Upper lobe of left lung (tissue), 6 donors: ENCODE measurements at regions not wholly inside any gene's neighbourhood (a gene's known extent, or its start where the extent isn't known, plus 50 kb on each side); places are given as distances from the start of the nearest gene placed in this dataset.
A peak's percentile ranks its signal among the peaks of the same experiment; 100 is the strongest.

ENCODE experiments used
- ATAC-seq, 2 donors: fragments of 200-7000 bp; cut with Tn5 transposase; one replicate each; pipeline ENCODE4 v1.9.1; 2022; ENCODE audit warnings: mild to moderate bottlenecking in 2 of 2, moderate library complexity in 2 of 2; ENCODE audit not compliant: low FRiP score in 2 of 2
- DNase-seq, 2 donors: peaks; one replicate each; pipeline ENCODE4 v3.0.0-alpha.2; 2019 to 2020
- H3K27ac ChIP-seq, 4 donors: fragments of 200-600 bp; sonication (generic); one replicate each; pipeline ENCODE4 v1.5.1; 2016 to 2019
- H3K27me3 ChIP-seq, 4 donors: fragments of 200-600 bp; sonication (generic); one replicate each; pipeline ENCODE4 v1.5.1; 2017 to 2019
- H3K36me3 ChIP-seq, 4 donors: fragments of 200-600 bp; sonication (generic); one replicate each; pipeline ENCODE4 v1.5.1; 2016 to 2019
- H3K4me1 ChIP-seq, 4 donors: fragments of 200-600 bp; sonication (generic); one replicate each; pipeline ENCODE4 v1.5.1; 2018 to 2019
- H3K4me3 ChIP-seq, 4 donors: fragments of 200-600 bp; sonication (generic); one replicate each; pipeline ENCODE4 v1.5.1; 2017 to 2019; ENCODE audit warnings: mild to moderate bottlenecking in 2 of 4, moderate library complexity in 1 of 4
- H3K9me3 ChIP-seq, 4 donors: fragments of 200-600 bp; sonication (generic); one replicate each; pipeline ENCODE4 v1.5.1; 2018 to 2019
- EP300 ChIP-seq, 4 donors: sonication (generic); formaldehyde crosslinking; IDR thresholded peaks; one replicate each; pipeline ENCODE4 v1.5.1; 2017; ENCODE audit warnings: antibody characterized with exemption in 4 of 4, control low read depth in 2 of 4
- POLR2A ChIP-seq, 4 donors: fragments of 450-650 bp; IDR thresholded peaks; one replicate each; pipeline ENCODE4 v1.5.1; 2016 to 2017; ENCODE audit warnings: antibody characterized with exemption in 4 of 4, mild to moderate bottlenecking in 2 of 4
- POLR2AphosphoS5 ChIP-seq, 2 donors: sonication (generic); formaldehyde crosslinking; IDR thresholded peaks; one replicate each; pipeline ENCODE4 v1.5.1; 2017; ENCODE audit warnings: antibody characterized with exemption in 2 of 2
- WGBS, 2 donors: methylation state at CpG; one replicate each; pipeline ENCODE4 v1.1.5; 2017 to 2018; 5-methylcytosine and 5-hydroxymethylcytosine counted together
- TF ChIP-seq, protein P1 (sequence below), 6 experiments: fragments of 450-650 bp in 4 of 6; fragments of 200-600 bp in 2 of 6; sonication (generic) in 2 of 6; IDR thresholded peaks; one replicate each; pipeline ENCODE4 v1.5.1; 2016 to 2019; ENCODE audit warnings: antibody characterized with exemption in 6 of 6
- donor health status: DM: no; HTN: no; CAD: no; lungs with moderate emphysema.
- donor health status: DM: no; HTN: yes; CAD: no; lungs with severe emphysema.

DNA sequence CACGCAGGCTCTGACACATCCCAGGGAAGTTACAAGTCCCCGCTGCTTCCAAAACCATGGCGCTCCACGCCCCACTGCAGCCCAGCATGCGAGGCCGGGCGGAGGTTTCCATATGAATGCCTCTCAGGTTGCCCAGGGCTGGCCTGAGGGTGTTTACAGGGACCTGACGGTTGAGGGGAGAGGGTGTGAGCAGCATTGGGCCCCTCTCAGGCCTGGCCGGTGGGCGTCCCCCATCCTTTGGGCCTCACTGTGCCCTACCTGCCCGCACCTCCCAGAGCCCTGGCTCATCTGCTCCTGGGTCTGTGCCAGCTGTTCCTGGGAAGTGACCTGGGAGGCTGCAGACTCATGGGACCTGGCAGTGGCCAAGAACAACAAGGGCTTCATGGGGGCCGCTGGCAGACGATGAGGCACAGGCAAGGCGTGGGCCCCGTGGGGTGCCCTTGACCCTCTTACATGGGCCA, 173.5 kb downstream of the C16orf95 start:
- Histone ChIP-seq H3K4me1 (no peaks in the 10 kb centered on the region), H3K27ac (no peak overlapping the region), H3K9me3 (no peaks in the 10 kb centered on the region), H3K27me3 (no peaks in the 10 kb centered on the region), H3K4me3 (no peak overlapping the region), H3K36me3 (no peaks in the 10 kb centered on the region)
- peak in 1 of 2 donors; percentile 68 for DNase-seq
- no peak for ATAC-seq
- TF ChIP-seq POLR2A (IDR thresholded peaks at IDR 0.05) (no peak), EP300 (IDR thresholded peaks at IDR 0.05) (no peak)
- TF ChIP-seq, protein P1, sequence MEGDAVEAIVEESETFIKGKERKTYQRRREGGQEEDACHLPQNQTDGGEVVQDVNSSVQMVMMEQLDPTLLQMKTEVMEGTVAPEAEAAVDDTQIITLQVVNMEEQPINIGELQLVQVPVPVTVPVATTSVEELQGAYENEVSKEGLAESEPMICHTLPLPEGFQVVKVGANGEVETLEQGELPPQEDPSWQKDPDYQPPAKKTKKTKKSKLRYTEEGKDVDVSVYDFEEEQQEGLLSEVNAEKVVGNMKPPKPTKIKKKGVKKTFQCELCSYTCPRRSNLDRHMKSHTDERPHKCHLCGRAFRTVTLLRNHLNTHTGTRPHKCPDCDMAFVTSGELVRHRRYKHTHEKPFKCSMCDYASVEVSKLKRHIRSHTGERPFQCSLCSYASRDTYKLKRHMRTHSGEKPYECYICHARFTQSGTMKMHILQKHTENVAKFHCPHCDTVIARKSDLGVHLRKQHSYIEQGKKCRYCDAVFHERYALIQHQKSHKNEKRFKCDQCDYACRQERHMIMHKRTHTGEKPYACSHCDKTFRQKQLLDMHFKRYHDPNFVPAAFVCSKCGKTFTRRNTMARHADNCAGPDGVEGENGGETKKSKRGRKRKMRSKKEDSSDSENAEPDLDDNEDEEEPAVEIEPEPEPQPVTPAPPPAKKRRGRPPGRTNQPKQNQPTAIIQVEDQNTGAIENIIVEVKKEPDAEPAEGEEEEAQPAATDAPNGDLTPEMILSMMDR (IDR thresholded peaks at IDR 0.05) = no peak
- WGBS, 2 donors = 91 to 96% methylated on average over 12 to 15 of the region's 15 CpGs

GRCh38 chr16:87144232-87144631, 173.0 kb downstream of the C16orf95 start:
- TF ChIP-seq POLR2A (IDR thresholded peaks at IDR 0.05) (no peak), EP300 (IDR thresholded peaks at IDR 0.05) (no peak), POLR2AphosphoS5 (IDR thresholded peaks at IDR 0.05) (no peak)
- TF ChIP-seq, protein P1 (IDR thresholded peaks at IDR 0.05) = no peak

GRCh38 chr16:87145181-87146176, 171.7 kb downstream of the C16orf95 start:
- 79 to 88% methylated on average over 10 to 23 of the region's 24 CpGs for WGBS, 2 donors
- no peak for DNase-seq

More at GRCh38 chr16:87144232-87144631, 173.0 kb downstream of the C16orf95 start:
- no peaks in the 10 kb centered on the region for H3K36me3 ChIP-seq
- 91 to 93% methylated on average over 11 of the region's 11 CpGs for WGBS, 2 donors
- H3K27me3 ChIP-seq = no peaks in the 10 kb centered on the region
- H3K4me3 ChIP-seq = no peak overlapping the region
- no peak for DNase-seq
- H3K4me1 ChIP-seq = no peaks in the 10 kb centered on the region
- no peak overlapping the region for H3K27ac ChIP-seq
- no peaks in the 10 kb centered on the region for H3K9me3 ChIP-seq
- ATAC-seq = no peak

DNA sequence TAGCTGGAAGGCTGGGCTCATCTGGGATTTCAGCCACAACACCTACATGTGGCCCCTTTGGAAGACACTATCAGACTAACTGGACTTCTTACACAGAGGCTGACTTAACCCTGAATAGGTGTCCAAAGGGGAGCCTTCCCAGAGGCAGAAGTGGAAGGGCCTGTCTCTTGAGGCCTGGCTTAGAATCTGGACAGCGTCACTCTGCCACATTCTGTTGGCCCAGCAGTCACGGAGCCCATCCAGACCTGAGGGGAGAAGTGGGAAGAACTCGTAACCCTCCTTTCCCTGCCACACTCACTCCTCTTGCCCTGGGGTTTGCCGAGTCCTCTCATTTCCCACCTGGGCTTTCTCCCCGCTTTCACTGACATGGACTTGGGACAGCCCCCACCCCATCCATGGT, 170.5 kb downstream of the C16orf95 start:
- no peaks in the 10 kb centered on the region for H3K4me1 ChIP-seq
- H3K36me3 ChIP-seq = no peaks in the 10 kb centered on the region
- no peak overlapping the region for H3K4me3 ChIP-seq
- TF ChIP-seq EP300 (IDR thresholded peaks at IDR 0.05) (no peak), POLR2AphosphoS5 (IDR thresholded peaks at IDR 0.05) (no peak), POLR2A (IDR thresholded peaks at IDR 0.05) (no peak)
- TF ChIP-seq, protein P1 (IDR thresholded peaks at IDR 0.05) = no peak
- ATAC-seq (no peak), DNase-seq (no peak)
- H3K27ac ChIP-seq = no peak overlapping the region
- H3K9me3 ChIP-seq = peaks cover 0 to 6% (median 0%) of the 10 kb centered on the region in 4 donors
- no peaks in the 10 kb centered on the region for H3K27me3 ChIP-seq
- 88 to 100% methylated on average over 5 of the region's 5 CpGs for WGBS, 2 donors

More at GRCh38 chr16:87145181-87146176, 171.7 kb downstream of the C16orf95 start:
- H3K4me1 ChIP-seq = no peaks in the 10 kb centered on the region
- TF ChIP-seq POLR2A (IDR thresholded peaks at IDR 0.05) = no peak
- no peak for TF ChIP-seq EP300 (IDR thresholded peaks at IDR 0.05)
- TF ChIP-seq, protein P1 (IDR thresholded peaks at IDR 0.05) = no peak
- TF ChIP-seq POLR2AphosphoS5 (IDR thresholded peaks at IDR 0.05) = no peak
- no peaks in the 10 kb centered on the region for H3K27me3 ChIP-seq
- no peak overlapping the region for H3K4me3 ChIP-seq
- H3K27ac ChIP-seq = no peak overlapping the region
- peak; percentile 28 to 29 for ATAC-seq
- H3K36me3 ChIP-seq = no peaks in the 10 kb centered on the region
- peaks cover 0 to 6% (median 0%) of the 10 kb centered on the region in 4 donors for H3K9me3 ChIP-seq
